ENCODE measurements at regions not wholly inside any gene's neighbourhood (a gene's known extent, or its start where the extent isn't known, plus 50 kb on each side); places are given as distances from the start of the nearest gene placed in this dataset.
"Not testable (repeated sequence)": the region's sequence is repeated elsewhere in the genome, so short reads cannot be mapped to it uniquely, and the experiment has no call there.

DNA sequence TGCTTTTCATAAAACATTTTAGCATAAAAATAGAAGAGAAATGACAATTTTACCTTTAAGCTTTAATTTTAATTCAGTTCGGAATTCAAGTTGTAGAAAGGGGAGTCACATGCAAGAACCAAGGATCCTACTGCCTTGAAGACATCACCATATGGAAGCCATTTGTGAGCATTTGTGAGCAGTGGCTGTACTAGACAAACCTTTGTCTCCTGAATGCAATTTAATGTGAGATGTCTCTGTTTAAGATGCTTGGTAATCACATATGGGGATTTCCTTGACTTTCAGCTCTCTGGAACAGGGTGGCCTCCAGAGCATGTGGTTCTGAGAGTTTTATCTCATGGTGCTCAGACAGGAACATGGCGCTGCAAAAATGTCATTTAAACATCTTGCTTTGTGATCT lies 421.8 kb downstream of the NYAP2 start:
- DNase-seq (ENCODE audit: low spot score): no peak

DNA sequence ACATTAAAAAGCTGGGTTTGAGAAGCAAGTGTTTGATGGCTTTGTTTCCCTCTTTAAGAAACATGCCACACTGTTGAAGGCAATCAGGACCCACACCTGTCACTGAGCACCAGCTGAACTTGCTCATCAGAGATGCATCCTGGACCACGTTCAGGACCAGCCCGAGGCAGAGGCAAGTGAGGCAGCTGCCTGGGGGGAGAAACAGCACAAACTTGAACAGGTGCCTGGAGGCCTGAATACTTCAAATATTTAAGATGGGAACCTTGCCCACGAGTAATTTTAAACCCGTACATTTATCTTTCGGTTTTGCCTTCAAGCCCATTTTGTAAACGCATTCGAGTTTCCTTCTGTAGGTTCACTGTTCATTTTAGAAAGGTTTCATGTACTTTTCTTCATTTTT lies 421.3 kb downstream of the NYAP2 start:
- DNase-seq (ENCODE audit: low spot score): no peak

DNA sequence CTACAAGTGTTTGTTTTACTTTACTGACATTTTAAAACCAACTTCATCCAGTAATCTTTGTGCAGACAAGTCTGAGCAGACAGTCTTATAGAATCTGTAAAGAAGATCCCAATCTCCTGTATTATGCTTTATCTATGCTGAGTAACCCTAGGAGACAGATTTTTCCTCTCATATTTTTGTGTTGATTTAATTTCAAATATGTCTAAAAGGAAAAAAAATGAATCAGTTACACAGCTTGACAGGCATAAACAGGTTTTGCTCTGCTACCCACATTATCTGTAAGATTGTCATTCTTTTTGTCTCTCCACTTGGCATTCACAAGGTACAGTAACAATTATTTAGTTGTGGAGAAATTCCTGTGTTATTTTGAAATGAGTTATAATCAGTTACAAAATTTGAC lies 415.0 kb downstream of the NYAP2 start:
- no peak for DNase-seq (ENCODE audit: low spot score)

DNA sequence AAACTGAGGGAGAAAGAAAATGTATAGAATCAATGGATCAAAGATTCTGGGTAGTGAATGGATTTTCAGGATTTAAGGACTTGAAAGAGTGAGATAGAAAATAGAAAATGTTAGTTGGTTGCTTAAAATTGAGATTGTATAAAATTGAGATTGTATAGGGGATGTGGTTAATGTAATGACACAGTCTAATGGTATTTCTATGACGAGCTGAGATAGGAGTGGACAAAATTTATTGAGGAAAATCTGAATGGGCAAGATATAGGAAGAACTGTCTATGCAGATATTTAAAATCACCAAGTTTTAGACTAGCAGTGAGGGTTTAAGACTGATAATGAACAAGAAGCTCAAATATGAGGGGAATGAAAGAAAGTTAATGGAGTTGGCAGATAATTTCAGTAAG lies 406.6 kb downstream of the NYAP2 start:
- no peak for DNase-seq (ENCODE audit: low spot score)

DNA sequence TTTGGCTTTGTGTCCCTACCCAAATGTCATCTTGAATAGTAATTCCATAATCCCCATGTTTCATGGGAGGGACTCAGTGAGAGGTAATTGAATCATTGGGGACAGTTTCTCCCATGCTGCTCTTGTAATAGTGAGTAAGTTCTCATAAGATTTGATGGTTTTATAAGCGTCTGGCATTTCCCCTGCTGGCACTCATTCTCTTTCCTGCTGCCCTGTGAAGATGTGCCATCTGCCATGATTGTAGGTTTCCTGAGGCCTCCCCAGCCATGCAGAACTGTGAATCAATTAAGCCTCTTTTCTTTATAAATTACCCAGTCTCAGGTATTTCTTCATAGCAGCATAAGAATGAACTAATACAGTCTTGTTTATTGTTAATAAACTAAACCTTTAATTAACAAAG lies 402.6 kb downstream of the NYAP2 start:
- not testable (repeated sequence) for DNase-seq (ENCODE audit: low spot score)

DNA sequence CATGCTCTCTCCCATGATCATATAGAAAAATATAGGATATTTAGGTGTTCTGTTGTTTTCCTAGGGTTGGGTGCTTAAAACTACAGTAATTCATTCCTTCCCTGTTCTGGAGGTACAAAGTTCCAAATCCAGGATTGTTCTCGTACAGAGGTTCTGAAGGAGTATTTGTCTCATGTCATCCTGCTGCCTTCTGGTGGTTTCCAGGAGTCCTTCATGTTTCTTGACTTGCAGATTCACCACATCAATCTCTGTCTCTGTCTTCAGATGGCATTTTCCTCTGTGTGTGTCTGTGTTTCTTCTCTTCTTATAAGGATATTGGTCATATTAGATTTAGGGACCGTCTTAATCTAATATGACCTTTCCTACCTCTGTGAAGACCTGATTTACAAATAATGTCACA lies 397.9 kb downstream of the NYAP2 start:
- no peak for DNase-seq (ENCODE audit: low spot score)

DNA sequence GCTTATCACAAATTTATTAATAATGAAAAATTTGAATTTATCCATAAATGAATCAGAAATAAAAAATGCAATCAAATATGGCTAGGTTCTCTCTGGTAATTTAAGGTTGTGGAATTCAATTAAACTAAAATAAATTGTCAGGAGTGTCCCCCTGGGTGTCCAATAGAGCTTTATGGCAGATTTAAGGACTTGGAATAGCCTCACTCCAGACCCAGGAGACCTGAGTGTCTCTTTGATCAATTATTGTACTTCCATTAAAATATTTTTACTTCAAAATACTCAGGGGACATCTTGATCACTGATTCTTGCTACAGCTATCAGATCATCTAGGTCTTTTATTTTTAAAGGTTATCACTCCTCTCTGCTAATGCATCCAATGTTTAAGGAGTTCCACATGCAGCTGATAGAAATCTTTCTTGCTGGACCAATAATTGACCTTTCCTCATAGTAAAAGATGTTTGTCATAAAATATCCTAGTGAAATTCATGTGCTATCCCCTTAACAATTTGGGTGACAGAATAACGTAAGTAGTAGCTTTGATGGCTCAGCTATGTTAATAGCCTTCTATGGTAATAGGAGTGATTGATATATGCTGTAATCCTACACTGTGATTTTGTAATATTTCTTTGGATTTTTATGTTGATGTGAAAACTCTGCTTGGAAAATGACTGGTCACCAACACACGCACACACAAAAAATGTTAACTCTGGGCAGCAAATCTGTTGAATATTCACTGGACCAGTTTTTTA lies 395.3 kb downstream of the NYAP2 start:
- DNase-seq (ENCODE audit: low spot score): no peak

DNA sequence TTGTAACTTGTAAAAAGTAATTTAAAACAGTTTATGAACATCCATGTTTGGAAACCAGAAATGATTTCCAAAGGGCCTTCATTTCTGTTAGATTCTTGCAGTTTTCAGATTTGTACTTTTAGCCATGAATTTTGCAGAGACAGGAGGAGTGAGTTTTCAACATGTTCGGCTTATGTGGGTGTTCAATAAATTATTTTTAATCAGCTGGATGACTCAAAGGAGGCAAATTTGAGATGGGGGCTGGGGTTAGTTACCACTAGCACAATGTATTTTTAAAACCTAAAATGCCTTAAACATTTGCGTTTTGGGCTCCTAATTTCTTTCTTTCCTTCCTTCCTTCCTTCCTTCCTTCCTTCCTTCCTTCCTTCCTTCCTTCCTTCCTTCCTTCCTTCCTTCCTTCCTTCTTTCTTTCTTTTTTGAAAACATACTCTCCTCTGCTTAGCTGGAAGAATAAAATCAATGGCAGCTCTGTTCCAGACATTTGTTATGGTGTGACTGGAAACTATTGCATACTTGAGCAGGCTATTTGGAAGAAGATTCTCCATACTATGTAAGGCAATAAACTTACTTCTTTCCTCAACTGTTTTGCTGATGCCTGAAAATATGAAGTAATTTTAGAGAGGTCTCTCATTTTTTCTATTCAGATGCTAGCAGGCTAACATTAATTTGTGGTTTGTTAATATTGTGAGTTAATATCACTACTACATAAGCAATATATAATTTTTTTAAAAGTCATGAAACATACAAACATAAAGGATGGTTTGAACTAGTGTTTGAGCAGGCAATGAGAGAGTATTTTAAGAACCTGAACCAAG lies 394.4 kb downstream of the NYAP2 start:
- DNase-seq (ENCODE audit: low spot score): no peak

DNA sequence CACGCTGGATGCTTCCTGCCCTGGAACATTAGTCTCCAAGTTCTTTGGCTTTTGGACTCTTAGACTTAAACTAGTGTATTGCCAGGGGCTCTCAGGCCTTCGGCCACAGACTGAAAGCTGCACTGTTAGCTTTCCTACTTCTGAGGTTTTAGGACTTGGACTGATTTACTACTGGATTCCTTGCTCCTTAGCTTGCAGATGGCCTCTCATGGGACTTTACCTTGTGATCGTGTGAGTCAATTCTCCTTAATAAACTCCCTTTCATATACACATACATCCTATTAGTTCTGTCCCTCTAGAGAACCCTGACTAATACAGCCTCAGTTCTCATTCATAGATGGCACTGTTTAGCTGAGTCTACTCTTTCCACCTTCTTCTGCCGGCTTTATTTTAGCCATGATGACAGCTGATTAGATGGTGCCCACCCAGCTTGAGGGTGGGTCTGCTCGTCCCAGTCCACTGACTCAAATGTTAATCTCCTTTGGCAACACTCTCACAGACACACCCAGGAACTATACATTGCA lies 389.1 kb downstream of the NYAP2 start:
- DNase-seq (ENCODE audit: low spot score): no peak

DNA sequence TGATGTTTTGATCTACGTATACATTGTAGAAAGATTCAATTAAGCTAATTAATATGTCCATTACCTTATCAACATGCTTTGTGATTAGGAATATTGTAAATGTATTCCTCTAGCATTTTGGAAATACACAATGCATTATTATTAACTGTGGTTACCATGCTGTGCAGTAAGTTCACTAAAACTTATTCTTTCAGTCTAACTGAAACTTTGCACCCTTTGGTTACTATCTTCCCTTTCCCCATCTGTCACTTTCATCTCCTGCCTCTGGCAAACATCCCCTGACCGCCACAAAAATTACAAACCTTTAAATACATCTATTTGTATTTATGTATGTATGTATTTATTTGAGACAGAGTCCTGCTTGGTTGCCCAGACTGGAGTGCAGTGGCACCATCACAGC lies 388.0 kb downstream of the NYAP2 start:
- no peak for DNase-seq (ENCODE audit: low spot score)

DNA sequence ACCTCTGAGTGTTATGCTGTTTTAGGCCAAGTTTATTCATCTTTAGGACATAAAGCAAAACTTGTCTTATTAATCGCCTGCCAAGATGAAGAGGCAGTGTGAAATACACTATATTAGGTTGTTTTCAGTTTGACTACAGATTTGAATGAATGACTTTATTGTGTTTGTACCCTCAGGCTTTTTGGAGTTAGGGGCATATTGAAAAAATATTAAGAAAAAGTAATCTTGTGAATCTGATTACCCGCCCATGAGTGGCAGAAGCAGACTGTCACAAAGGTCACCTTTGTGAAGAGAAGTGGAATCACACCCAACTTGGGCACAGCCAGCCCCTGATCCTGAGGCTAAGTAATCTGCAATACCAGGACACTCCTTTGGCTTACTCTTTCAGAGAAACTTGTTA lies 382.5 kb downstream of the NYAP2 start:
- no peak for DNase-seq (ENCODE audit: low spot score)

DNA sequence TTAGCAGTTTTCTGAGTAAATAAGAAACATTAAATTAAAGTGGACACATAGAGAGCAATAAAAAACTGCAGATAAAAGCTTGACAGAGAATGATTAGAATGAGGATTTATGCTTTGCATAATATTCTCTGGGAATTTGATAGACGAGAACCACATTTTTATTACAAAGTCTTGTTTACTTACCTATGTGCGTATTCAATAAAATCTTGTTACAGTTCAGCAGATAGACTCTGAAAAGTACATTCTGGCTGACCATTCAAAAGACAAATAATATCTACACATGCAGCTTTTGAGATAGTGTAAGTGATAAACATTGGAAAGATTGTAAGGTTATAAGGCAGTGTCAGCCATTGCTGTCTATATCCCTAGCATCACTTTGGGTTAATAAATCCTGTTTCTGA lies 381.6 kb downstream of the NYAP2 start:
- no peak for DNase-seq (ENCODE audit: low spot score)

DNA sequence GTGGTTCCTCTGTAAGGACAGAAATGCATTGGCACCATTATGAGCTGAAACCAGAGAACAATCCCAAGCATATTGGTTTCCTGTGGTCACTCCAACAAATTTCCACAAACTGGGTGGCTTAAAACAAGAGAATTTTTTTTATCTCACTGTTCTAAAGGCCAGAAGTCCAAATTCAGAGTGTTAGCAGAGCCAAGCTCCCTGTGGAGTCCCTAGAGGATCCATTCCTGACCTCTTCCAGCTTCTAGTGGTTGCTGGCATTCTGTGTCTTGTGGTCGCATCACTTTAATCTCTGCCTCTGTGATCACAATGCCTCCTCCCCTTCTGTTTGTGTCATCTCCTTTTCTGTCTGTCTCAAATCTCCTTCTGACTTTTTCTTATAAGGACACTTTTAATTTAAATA lies 380.3 kb downstream of the NYAP2 start:
- DNase-seq (ENCODE audit: low spot score): peak; percentile 39

DNA sequence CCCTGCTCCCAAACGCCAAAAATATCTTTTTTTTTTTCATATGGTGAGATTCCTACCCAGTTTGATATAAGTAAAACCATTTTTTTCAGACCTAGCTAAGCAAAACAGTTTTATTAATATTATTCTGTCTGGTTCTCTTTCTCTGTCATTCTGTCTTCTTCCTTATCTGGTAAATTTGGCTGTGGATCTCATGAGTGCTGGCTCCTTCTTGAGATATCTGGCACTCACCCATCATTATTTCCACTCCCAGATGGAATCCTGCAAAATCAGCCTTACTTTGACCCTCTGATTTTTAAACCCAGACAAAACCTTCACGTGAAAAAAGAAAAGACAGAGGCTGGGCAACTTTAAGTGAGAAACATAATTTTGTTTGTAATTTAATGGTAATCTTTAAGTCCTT lies 373.6 kb downstream of the NYAP2 start:
- no peak for DNase-seq (ENCODE audit: low spot score)

DNA sequence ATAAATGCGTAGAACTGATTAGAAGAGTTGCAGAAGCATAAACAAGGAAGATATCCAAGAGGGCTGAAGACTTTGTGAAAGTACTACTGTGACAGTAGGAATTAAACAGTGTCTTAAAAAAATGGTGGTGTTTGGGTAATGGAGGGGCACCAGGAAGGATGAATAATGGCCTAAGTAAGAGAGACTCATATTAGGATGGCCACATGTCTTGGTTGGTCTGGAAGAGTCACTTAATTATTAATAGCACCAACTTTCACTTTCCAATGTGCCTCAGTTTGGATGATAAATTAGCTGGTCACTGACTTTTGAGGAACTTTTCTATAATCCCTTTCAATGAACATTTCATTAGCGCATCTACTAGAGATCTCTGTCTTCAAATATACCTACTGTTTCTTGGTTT lies 372.2 kb downstream of the NYAP2 start:
- DNase-seq (ENCODE audit: low spot score): no peak

DNA sequence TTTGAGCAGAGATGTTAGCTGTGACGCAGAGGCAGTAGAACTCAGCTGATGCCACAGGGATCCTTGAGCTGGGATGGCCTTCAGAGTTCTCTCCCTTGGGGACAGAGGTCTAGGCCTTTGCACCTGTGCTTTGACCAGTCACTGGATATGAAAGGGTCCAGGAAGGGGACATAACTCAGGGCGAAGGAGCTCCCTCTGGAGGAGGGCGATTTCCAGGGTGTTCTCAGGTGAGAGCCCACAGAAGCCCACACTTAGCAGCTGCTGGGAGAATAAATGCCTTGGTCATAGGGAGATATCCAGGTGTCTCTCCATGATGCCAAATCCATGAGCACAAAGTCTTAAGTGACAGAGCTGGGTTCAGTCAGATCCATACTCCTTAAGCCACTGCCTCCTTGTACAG lies 369.2 kb downstream of the NYAP2 start:
- DNase-seq (ENCODE audit: low spot score): no peak

DNA sequence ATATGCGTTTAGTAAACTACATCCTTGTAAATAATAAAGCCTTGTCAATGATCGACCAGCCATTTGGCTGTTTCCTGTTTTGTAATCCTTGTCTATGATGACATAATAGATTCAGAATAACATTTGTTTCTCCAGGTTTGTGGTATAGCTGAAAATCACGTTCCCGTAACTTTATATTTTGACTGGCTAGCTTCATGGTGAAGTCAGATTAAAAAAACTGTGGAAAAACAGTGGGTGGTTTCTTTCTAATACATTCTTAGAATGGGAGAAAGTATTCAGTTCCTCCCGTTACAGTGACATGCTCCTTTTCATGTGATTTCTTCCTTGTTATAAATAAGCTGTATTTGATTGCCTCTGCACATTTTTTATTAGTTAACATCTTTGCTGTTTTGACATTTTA lies 366.9 kb downstream of the NYAP2 start:
- DNase-seq (ENCODE audit: low spot score): no peak

DNA sequence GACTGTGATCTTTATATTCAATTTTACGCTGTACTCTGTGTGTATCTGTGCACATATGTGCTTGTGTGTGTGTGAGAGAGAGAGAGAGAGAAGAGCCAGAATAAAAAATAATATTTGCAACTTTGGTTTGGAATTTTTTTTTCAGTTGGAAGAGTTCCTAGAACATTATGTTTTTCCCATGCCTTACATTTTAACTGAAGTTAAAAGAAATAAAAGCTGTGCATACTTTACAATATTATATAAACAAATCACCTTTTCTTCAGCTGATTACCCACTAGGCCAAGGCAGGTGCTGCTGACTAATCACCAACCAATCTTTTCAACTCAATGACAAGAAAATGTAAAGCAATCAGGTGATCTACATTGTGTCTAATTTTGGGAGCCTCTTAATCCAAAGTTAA lies 366.3 kb downstream of the NYAP2 start:
- DNase-seq (ENCODE audit: low spot score): no peak

DNA sequence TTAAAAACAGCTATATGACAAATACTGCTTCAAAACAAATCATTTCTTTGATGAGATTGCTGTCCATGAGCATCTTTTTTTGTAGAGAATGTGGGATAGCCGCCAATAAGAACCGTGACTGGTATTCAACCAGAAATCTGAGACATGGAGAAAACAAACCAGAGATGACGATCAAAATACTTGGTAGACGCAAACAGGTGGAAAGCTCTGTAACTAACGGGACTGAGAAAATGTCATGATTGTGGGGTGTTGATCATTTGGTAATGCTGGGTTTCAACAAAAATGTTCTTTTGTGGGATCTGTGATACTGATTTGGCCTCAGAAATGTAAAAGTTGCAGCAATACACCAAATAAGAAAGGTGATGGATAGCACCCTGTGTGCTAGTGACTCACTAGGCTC lies 364.8 kb downstream of the NYAP2 start:
- no peak for DNase-seq (ENCODE audit: low spot score)

DNA sequence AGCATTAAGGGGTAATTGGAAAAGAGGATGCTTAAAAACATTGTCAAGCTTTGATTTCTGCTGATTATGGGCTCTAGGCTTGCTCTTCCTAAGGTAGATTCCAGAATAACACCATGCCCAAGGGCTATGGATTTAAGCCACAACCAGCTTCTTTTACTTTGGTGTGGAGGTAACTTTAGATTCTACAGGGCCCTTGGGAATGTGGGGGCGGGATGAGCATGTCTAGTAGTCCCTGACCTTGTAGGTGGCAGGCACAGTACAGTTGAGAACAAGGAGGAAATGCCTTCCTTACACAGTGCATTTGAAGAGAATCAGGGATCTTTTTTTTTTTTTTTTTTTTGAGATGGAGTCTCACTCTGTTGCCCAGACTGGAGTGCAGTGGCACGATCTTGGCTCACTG lies 364.2 kb downstream of the NYAP2 start:
- no peak for DNase-seq (ENCODE audit: low spot score)

DNA sequence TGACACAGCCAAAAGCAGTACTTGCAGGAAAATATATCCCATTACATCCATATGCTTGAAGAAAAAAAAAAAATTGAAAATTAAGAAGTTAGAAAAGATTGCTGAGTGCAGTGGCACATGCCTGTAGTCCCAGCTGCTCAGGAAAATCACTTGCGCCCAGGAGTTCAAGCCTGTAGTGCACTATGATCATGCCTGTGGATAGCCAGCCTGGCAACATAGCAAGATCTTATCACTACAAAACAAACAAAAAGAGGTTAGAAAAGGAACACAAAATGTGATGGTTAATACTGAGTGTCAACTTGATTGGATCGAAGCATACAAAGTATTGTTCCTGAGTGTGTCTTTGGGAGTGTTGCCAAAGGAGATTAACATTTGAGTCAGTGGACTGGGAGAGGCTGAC lies 361.9 kb downstream of the NYAP2 start:
- no peak for DNase-seq (ENCODE audit: low spot score)

DNA sequence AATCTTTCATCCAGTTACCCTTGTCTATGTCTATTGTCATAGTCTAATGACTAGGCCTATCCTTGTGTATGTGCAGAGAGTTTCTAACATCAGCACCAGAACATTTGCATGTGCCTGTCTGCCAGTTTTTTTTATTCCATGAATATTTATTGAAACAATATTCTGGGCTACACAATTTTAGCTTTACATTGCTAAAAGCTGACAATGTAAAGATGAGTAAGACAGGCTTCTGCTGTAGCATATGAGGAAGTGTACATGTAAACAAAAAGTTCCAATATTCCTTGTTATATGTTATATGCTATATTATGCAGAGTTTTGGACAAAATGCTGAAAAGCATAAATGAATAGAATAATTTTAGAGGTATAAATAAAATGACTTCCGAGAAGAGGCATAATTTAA lies 357.7 kb downstream of the NYAP2 start:
- no peak for DNase-seq (ENCODE audit: low spot score)

DNA sequence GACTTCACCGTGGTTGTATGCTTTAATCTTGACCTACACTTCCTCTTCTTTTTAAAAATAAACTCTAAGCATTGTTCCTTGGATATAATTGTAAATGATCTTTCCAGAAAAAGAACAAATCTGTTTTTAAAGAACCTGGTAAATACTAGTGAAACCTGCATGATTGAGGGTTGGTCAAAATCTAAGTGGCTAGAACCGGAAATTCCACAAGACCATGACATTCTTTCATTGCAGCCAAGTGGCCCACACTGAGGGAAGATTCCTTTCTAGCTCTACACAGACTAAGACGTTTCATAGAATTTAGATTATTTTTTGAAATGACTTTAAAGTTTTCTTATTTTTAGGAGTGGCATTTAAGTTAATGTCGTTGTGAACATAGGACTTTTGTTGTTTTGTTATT lies 356.7 kb downstream of the NYAP2 start:
- DNase-seq (ENCODE audit: low spot score): no peak

DNA sequence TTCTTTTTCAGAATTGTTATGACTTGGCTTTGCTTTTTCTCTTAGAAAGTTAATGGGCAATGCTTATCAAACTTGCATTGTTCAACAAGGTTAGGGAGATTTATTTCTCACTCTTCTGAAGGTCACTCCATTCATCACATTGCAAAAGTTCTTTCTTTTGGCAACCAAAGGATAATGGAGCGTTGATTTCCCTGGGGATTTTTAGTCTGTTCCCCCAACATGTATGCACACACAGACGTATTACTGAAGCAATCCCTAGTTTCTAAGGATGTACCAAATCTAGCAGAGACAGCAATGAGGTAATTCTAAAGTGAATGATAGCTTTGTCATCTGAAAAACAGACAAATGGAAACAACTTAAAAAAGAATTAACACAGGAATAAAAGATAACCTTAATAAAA lies 349.1 kb downstream of the NYAP2 start:
- DNase-seq (ENCODE audit: low spot score): no peak

All from AG08395 (cell line).